GM18505 (cell line): ENCODE measurements at regions not wholly inside any gene's neighbourhood (a gene's known extent, or its start where the extent isn't known, plus 50 kb on each side); places are given as distances from the start of the nearest gene placed in this dataset.

Experiments used
- ATAC-seq: cut with Tn5 transposase; IDR thresholded peaks from one replicate; pipeline ENCODE4 v1.9.1; 2021; ENCODE audit not compliant: unreplicated experiment
- POLR2A ChIP-seq: IDR thresholded peaks from 4 replicates; pipeline ENCODE4 v1.6.1; 2011; ENCODE audit warnings: borderline replicate concordance; ENCODE audit not compliant: insufficient read depth, insufficient read length; ENCODE audit errors: extremely low read depth

DNA sequence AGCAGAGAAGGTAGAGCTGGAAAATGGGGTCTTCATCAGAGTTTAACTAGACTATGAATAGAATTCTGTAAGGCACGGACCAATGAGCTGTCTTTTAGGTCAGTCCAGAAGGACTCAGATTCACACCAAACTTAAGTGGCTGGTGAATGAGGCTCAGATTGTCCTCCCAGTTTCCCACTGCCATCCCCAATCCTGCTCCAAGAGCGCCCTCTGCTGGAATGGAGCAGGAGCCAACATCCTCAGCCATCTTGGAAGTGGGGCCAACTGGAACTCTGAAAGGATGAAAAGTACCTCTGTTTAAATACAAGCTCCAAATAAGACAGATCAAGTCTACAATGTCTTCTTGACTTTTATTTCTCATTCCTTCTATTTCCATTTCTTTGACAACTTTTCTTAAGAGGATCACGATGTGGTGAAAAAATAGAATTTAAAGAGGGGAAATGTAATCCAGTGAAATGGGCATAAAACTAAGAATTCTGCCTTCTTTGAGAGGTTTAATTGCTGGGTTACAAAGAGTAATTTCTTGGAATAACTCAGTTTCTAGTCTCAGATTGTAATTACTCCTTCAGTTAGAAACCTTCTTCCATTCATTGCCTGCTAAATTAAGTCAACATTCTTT lies 217.1 kb upstream of the TPRG1 start:
- no peak for TF ChIP-seq POLR2A
- no peak for ATAC-seq

- no peak for TF ChIP-seq POLR2A
- no peak for ATAC-seq
Observed at GRCh38 chr3:188955919-188956318, 215.9 kb upstream of the TPRG1 start.

DNA sequence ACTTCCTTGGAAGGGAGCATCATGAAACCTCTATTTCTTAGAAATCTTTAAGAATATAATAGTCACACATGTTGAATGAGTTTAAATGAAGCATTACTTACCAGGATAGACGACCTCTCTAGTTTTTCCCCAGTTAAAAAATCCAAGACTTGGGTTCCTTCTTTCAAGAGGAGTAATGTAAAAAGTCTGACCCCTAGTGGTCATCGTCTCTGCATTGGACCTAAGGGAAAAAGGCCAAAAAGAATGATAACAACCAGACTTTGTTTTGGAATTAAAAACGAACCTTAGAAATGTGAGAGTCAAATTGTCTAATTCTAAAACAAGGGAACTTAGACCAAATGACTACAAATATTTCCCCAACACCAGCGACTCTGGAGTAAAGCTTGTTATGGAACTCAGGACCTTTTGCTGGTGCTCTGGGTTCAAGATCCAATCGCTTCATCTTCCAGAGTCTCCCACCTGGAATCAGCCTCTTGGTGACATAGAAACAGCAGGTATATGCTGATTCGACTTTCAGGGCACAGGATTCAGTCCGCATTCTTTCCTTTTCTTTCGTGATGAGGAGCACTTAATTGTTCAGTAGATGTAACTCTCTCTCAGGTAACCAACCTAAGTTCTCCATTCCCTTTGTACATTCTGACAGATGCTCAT lies 214.8 kb upstream of the TPRG1 start:
- ATAC-seq = no peak
- TF ChIP-seq POLR2A = no peak

GRCh38 chr3:188959013-188959412 lies 212.8 kb upstream of the TPRG1 start:
- no peak for ATAC-seq
- TF ChIP-seq POLR2A = no peak

DNA sequence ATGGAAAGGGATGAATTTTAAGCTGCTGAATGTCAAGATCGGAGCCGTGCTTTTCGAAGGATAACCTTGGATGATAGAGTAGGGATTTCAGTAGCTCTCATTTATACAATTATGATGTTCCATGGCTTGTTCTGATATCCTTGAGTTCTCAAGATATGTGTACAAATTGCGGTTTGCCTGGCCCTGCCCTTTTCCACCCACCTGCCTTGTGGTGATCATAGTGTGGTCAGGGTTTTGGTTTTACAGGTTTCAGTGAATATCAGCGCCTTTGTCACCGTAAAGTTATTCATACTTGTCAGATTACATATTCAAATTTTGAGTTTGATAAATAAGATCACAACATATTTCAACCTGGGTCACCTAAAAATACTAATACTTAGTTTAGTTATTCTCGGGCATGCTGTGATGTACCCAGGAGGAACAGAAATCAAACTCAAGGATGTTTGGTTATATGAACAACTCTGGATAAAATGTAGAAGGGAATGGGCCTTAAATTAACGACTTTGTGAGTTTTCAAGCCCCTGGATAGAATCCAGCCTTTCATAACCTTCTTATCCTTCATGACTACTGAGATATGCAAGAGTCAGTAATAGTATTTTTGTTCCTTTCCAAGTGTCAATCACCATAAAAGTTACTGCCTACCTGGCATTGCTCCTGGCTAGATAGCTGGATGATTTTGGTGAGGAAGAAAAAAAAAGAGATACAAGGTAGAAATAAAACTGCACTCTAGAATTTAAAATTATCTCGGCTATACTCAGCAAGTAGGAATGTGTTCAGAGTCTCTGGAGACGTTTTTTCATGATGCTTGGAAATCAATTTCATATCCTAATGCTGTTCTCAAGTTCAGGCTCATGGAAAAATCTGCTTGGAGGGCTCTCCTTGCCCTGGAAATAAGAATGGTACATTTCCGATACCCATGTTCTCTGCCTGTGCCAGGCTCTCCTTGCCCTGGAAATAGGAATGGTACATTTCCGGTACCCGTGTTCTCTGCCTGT lies 209.2 kb upstream of the TPRG1 start:
- no peak for TF ChIP-seq POLR2A
- ATAC-seq = no peak

DNA sequence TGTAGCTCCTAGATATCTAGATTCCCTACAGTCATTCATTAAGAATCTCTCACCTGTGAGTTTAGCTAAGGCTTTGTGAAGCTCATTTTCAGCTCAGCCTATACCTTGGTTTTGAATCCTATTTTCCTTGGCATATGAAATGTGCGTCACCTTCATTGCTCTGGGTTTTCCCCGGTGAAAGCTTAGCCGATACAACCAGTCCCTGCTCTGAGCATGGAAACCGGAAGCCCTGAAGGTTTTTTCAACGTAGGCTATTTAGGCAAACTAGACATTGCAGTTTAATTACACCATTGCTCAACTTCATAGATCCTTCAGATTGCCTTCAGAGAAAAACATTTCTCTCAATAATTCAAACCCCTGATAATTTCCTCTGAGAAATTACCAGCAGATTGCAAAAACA lies 206.8 kb upstream of the TPRG1 start:
- ATAC-seq = no peak
- no peak for TF ChIP-seq POLR2A

DNA sequence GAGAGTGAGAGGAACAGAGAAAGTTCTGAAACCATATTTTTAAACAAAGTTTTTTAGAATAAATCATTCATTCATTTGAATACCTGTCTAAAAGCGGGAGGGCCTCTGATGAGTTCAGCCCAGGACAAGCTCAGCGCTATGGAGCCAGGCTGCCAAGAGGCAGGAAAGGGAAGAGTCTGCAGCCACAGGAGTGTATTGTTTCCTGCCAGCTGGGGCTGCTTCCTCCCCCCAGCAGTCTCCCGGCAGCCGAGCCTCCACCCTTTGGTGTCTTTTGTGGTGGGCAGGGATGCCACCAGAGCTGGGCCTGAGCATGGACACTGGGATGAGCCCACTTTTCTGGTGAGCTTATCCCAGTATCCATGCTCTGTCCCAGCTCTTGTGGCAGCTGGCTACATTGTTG lies 199.5 kb upstream of the TPRG1 start:
- no peak for ATAC-seq
- TF ChIP-seq POLR2A = no peak

- ATAC-seq = no peak
Observed at GRCh38 chr3:188974856-188975599, 196.7 kb upstream of the TPRG1 start.

GRCh38 chr3:188975600-188976314 lies 196.0 kb upstream of the TPRG1 start:
- no peak for TF ChIP-seq POLR2A
- no peak for ATAC-seq

More at GRCh38 chr3:188974856-188975599, 196.7 kb upstream of the TPRG1 start:
- no peak for TF ChIP-seq POLR2A

- ATAC-seq = no peak
- TF ChIP-seq POLR2A = no peak
Observed at GRCh38 chr3:188976407-188976806, 195.4 kb upstream of the TPRG1 start.

DNA sequence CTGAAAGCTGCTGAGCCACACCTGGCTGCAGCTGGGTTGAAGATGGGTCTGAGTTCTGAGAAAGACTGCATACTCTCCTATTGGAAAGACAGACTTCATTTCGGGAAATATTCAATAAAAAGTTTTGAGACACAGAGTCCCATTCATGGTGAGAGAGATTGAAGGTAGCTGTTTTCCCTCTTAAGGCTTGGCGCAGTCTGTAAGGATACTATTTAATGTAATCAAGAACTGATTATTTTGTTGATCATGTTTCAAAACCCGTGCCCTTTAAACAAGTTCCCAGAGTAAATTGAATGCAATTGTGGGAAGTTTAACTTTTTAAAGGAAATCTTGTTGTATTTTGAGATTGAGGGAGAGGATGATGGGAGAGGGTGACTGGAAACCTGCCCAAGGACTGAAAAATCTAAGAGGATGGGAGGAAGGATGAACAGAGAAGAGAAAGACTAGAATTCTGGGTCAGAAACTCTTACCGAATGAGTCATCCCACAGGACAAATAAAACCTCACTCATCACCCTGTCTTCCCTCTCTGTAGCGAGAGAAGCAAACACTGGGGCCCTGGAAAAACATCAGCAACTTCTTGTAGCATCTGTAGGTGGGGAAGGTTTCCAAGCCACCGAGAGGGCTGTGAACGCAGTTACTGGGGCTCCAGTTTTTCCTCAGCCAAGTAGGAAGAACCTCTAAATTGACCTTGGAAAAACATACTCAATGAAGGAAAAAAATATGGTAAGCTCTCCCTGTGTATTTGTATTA lies 193.2 kb upstream of the TPRG1 start:
- ATAC-seq = no peak
- TF ChIP-seq POLR2A = no peak

DNA sequence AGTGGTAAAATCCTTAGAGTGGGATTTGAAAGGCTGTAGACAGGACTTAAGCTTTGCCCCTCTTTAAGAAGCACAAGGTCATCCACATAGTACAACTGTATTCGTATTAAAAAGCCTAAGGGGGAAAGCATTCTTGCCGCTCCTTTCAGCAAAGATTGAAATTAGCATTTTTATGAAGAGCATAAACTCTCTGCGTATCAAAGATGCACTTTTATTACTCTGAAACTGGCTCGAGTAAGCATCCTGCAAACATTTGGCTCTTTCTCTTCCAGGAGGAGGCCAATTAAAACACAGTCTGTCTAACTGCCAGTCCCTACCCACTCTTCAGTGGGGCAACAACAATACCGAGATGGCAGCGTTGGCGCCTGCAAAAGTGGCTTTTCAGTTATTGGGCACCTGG lies 192.5 kb upstream of the TPRG1 start:
- no peak for TF ChIP-seq POLR2A
- no peak for ATAC-seq
